Thoracic aorta (tissue), 2 donors: ENCODE measurements at regions not wholly inside any gene's neighbourhood (a gene's known extent, or its start where the extent isn't known, plus 50 kb on each side); places are given as distances from the start of the nearest gene placed in this dataset.

ENCODE experiments used
- ATAC-seq: fragments of 150-250 bp; one replicate; pipeline ENCODE4 v1.8.0; 2017; ENCODE audit warnings: low read depth; ENCODE audit not compliant: insufficient number of reproducible peaks, low FRiP score
- DNase-seq: peaks from one replicate; pipeline ENCODE4 v3.0.0-alpha.2; 2020; ENCODE audit warnings: low spot score
- H3K27ac ChIP-seq, 2 donors: fragments of 200-600 bp; sonication (generic); 1 replicate in 1 of 2; 2 replicates in 1 of 2; pipeline ENCODE4 v1.5.1; 2016; ENCODE audit warnings: mild to moderate bottlenecking in 2 of 2, moderate library complexity in 2 of 2
- H3K27me3 ChIP-seq: fragments of 200-600 bp; sonication (generic); replicated peaks from 2 replicates; pipeline ENCODE4 v1.6.0; 2016; ENCODE audit warnings: mild to moderate bottlenecking; ENCODE audit not compliant: insufficient read depth
- H3K36me3 ChIP-seq: fragments of 200-600 bp; sonication (generic); one replicate; pipeline ENCODE4 v1.5.1; 2016
- H3K4me1 ChIP-seq, 2 donors: fragments of 200-600 bp; sonication (generic); 1 replicate in 1 of 2; 2 replicates in 1 of 2; pipeline versions ENCODE4 v1.5.1 to v1.6.0; 2016; ENCODE audit warnings: low read depth in 2 of 2, mild to moderate bottlenecking in 1 of 2; ENCODE audit not compliant: control insufficient read depth in 1 of 2
- H3K4me3 ChIP-seq: fragments of 200-600 bp; sonication (generic); 2 replicates; pipeline ENCODE4 v1.5.1; 2016; ENCODE audit warnings: mild to moderate bottlenecking
- H3K9me3 ChIP-seq: fragments of 200-600 bp; sonication (generic); 2 replicates; pipeline ENCODE4 v1.5.1; 2016
- CTCF ChIP-seq: fragments of 200-600 bp; sonication (generic); IDR thresholded peaks from one replicate; pipeline ENCODE4 v1.5.1; 2019; ENCODE audit warnings: antibody characterized with exemption

GRCh38 chr13:85976242-85976641, 177.0 kb upstream of the SLITRK6 start:
- H3K27ac ChIP-seq = no peak overlapping the region
- DNase-seq = no peak
- H3K9me3 ChIP-seq = no peaks in the 10 kb centered on the region
- H3K27me3 ChIP-seq = no peaks in the 10 kb centered on the region
- TF ChIP-seq CTCF = no peak
- H3K4me1 ChIP-seq = no peaks in the 10 kb centered on the region
- no peaks in the 10 kb centered on the region for H3K36me3 ChIP-seq
- no peak for ATAC-seq
- H3K4me3 ChIP-seq = no peak overlapping the region

- DNase-seq (no peak), ATAC-seq (no peak)
- no peaks in the 10 kb centered on the region for H3K9me3 ChIP-seq
- no peak overlapping the region for H3K4me3 ChIP-seq
- H3K27me3 ChIP-seq = no peaks in the 10 kb centered on the region
- no peak overlapping the region for H3K27ac ChIP-seq
- no peaks in the 10 kb centered on the region for H3K4me1 ChIP-seq
- no peak for TF ChIP-seq CTCF
- no peaks in the 10 kb centered on the region for H3K36me3 ChIP-seq
Measured at GRCh38 chr13:85974608-85975366, 175.6 kb upstream of the SLITRK6 start.

- DNase-seq (no peak), ATAC-seq (no peak)
- TF ChIP-seq CTCF = no peak
- Histone ChIP-seq H3K27ac (no peak overlapping the region), H3K27me3 (no peaks in the 10 kb centered on the region), H3K36me3 (no peaks in the 10 kb centered on the region), H3K4me3 (no peak overlapping the region), H3K4me1 (no peaks in the 10 kb centered on the region), H3K9me3 (no peaks in the 10 kb centered on the region)
Measured at GRCh38 chr13:85970727-85971126, 171.5 kb upstream of the SLITRK6 start.

- ATAC-seq = no peak
- H3K36me3 ChIP-seq = no peaks in the 10 kb centered on the region
- no peak for DNase-seq
- no peaks in the 10 kb centered on the region for H3K9me3 ChIP-seq
- no peak for TF ChIP-seq CTCF
- no peaks in the 10 kb centered on the region for H3K4me1 ChIP-seq
- H3K27me3 ChIP-seq = no peaks in the 10 kb centered on the region
- H3K27ac ChIP-seq = no peak overlapping the region
- no peak overlapping the region for H3K4me3 ChIP-seq
Measured at GRCh38 chr13:85969331-85969730, 170.1 kb upstream of the SLITRK6 start.

GRCh38 chr13:85935868-85936467, 136.7 kb upstream of the SLITRK6 start:
- DNase-seq (no peak), ATAC-seq (no peak)
- Histone ChIP-seq H3K4me3 (no peak overlapping the region), H3K36me3 (no peaks in the 10 kb centered on the region), H3K9me3 (peaks cover 11% of the 10 kb centered on the region), H3K27ac (no peak overlapping the region), H3K27me3 (no peaks in the 10 kb centered on the region), H3K4me1 (no peaks in the 10 kb centered on the region)
- no peak for TF ChIP-seq CTCF
